Esophagus squamous epithelium (tissue), 5 donors: ENCODE measurements at regions not wholly inside any gene's neighbourhood (a gene's known extent, or its start where the extent isn't known, plus 50 kb on each side); places are given as distances from the start of the nearest gene placed in this dataset.

Experiments
- DNase-seq: peaks from one replicate; lab custom pipeline; 2025; lab: John Stamatoyannopoulos, UW
- H3K27ac ChIP-seq, 4 donors: fragments of 200-600 bp; sonication (generic); one replicate each; pipeline ENCODE4 v1.5.1; 2016 to 2019; ENCODE audit warnings: mild to moderate bottlenecking in 1 of 4
- H3K27me3 ChIP-seq, 4 donors: fragments of 200-600 bp; sonication (generic); 1 replicate in 3 of 4; 2 replicates in 1 of 4; pipeline versions ENCODE4 v1.5.1 to v1.6.0; 2017 to 2021; ENCODE audit warnings: antibody characterized with exemption in 1 of 4
- H3K36me3 ChIP-seq, 3 donors: fragments of 200-600 bp; sonication (generic); one replicate each; pipeline ENCODE4 v1.5.1; 2016 to 2019
- H3K4me1 ChIP-seq, 3 donors: fragments of 200-600 bp; sonication (generic); one replicate each; pipeline ENCODE4 v1.5.1; 2017 to 2019
- H3K4me3 ChIP-seq, 4 donors: fragments of 200-600 bp; sonication (generic); 1 replicate in 3 of 4; 2 replicates in 1 of 4; pipeline ENCODE4 v1.5.1; 2016 to 2019; ENCODE audit warnings: mild to moderate bottlenecking in 2 of 4, moderate library complexity in 1 of 4
- H3K9me3 ChIP-seq, 3 donors: fragments of 200-600 bp; sonication (generic); one replicate each; pipeline ENCODE4 v1.5.1; 2016 to 2019
- CTCF ChIP-seq, 6 experiments: fragments of 450-650 bp in 4 of 6; fragments of 200-600 bp in 2 of 6; sonication (generic) in 2 of 6; IDR thresholded peaks; one replicate each; pipeline ENCODE4 v1.5.1; 2016 to 2019; ENCODE audit warnings: antibody characterized with exemption in 6 of 6, mild to moderate bottlenecking in 4 of 6, moderate library complexity in 4 of 6
- POLR2A ChIP-seq, 4 donors: fragments of 450-650 bp; IDR thresholded peaks; one replicate each; pipeline ENCODE4 v1.6.1; 2017; ENCODE audit warnings: antibody characterized with exemption in 4 of 4, mild to moderate bottlenecking in 4 of 4, moderate library complexity in 3 of 4
- WGBS, 2 donors: methylation state at CpG; one replicate each; pipeline ENCODE4 v1.1.5; 2018; 5-methylcytosine and 5-hydroxymethylcytosine counted together
- intact Hi-C: fragments of 100-400 bp; cut with DNase I; formaldehyde crosslinking; loops from one replicate; pipeline ENCODE4 v1.15.0; 2022
- donor health status: DM: yes; HTN: yes; CAD: no.

GRCh38 chr20:63065911-63066310, 59.1 kb upstream of the BHLHE23 start:
- TF ChIP-seq CTCF (IDR thresholded peaks at IDR 0.05): no peak
- no peak for TF ChIP-seq POLR2A (IDR thresholded peaks at IDR 0.05)
- Histone ChIP-seq H3K4me1 (no peaks in the 10 kb centered on the region), H3K9me3 (no peaks in the 10 kb centered on the region), H3K27me3 (peaks cover 0 to 92% (median 0%) of the 10 kb centered on the region in 4 donors), H3K4me3 (no peak overlapping the region), H3K36me3 (no peaks in the 10 kb centered on the region), H3K27ac (no peak overlapping the region)
- intact Hi-C loops: no loop called here
- WGBS, 2 donors: 70 to 72% methylated on average over 8 to 10 of the region's 16 CpGs
- no peak for DNase-seq

GRCh38 chr20:63064745-63065711, 58.3 kb upstream of the BHLHE23 start:
- intact Hi-C loops: no loop called here
- TF ChIP-seq CTCF (IDR thresholded peaks at IDR 0.05) (no peak), POLR2A (IDR thresholded peaks at IDR 0.05) (no peak)
- H3K27me3 ChIP-seq: peaks cover 0 to 92% (median 0%) of the 10 kb centered on the region in 4 donors

GRCh38 chr20:63064310-63064709, 57.5 kb upstream of the BHLHE23 start:
- Histone ChIP-seq H3K27ac (no peak overlapping the region), H3K9me3 (no peaks in the 10 kb centered on the region), H3K36me3 (no peaks in the 10 kb centered on the region), H3K4me3 (no peak overlapping the region), H3K4me1 (no peaks in the 10 kb centered on the region), H3K27me3 (peaks cover 0 to 92% (median 0%) of the 10 kb centered on the region in 4 donors)
- TF ChIP-seq CTCF (IDR thresholded peaks at IDR 0.05) (no peak), POLR2A (IDR thresholded peaks at IDR 0.05) (no peak)
- intact Hi-C loops: no loop called here
- DNase-seq: no peak
- WGBS, 2 donors: 70 to 100% methylated on average over 1 to 2 of the region's 18 CpGs

More at GRCh38 chr20:63064745-63065711, 58.3 kb upstream of the BHLHE23 start:
- Histone ChIP-seq H3K4me1 (no peaks in the 10 kb centered on the region), H3K4me3 (no peak overlapping the region), H3K36me3 (no peaks in the 10 kb centered on the region), H3K9me3 (no peaks in the 10 kb centered on the region), H3K27ac (no peak overlapping the region)
- 63 to 74% methylated on average over 4 to 7 of the region's 42 CpGs for WGBS, 2 donors
- DNase-seq: no peak

- no peaks in the 10 kb centered on the region for H3K4me1 ChIP-seq
- DNase-seq: no peak
- 72 to 80% methylated on average over 19 to 22 of the region's 23 CpGs for whole genome bisulfite sequencing, 2 donors
- no peaks in the 10 kb centered on the region for H3K36me3 ChIP-seq
- intact Hi-C loops: no loop called here
- no peak overlapping the region for H3K27ac ChIP-seq
- TF ChIP-seq POLR2A (IDR thresholded peaks at IDR 0.05) (no peak), CTCF (IDR thresholded peaks at IDR 0.05) (no peak)
- peaks cover 0 to 93% (median 0%) of the 10 kb centered on the region in 4 donors for H3K27me3 ChIP-seq
- H3K4me3 ChIP-seq: no peak overlapping the region
- no peaks in the 10 kb centered on the region for H3K9me3 ChIP-seq
These were observed 55.7 kb upstream of the BHLHE23 start for GRCh38 chr20:63062188-63063140.
